Upper lobe of right lung (tissue), 1 donor: ENCODE measurements at regions not wholly inside any gene's neighbourhood (a gene's known extent, or its start where the extent isn't known, plus 50 kb on each side); places are given as distances from the start of the nearest gene placed in this dataset.

Experiments used
- ATAC-seq: fragments of 200-7000 bp; cut with Tn5 transposase; one replicate; pipeline ENCODE4 v1.9.1; 2020; ENCODE audit warnings: mild to moderate bottlenecking, moderate library complexity
- DNase-seq: peaks from one replicate; pipeline ENCODE4 v3.0.0-alpha.2; 2020
- H3K27ac ChIP-seq: fragments of 200-600 bp; one replicate; pipeline ENCODE4 v1.8.0; 2022
- H3K27me3 ChIP-seq: fragments of 200-600 bp; one replicate; pipeline ENCODE4 v1.8.0; 2022; ENCODE audit warnings: mild to moderate bottlenecking
- H3K36me3 ChIP-seq: fragments of 200-600 bp; one replicate; pipeline ENCODE4 v1.8.0; 2022
- H3K4me1 ChIP-seq: fragments of 200-600 bp; one replicate; pipeline ENCODE4 v1.8.0; 2022
- H3K4me3 ChIP-seq: fragments of 200-600 bp; one replicate; pipeline ENCODE4 v1.8.0; 2022; ENCODE audit warnings: mild to moderate bottlenecking
- H3K9me3 ChIP-seq: fragments of 200-600 bp; one replicate; pipeline ENCODE4 v1.8.0; 2022
- intact Hi-C: fragments of 100-400 bp; cut with DNase I; formaldehyde crosslinking; loops from one replicate; pipeline ENCODE4 v1.11.0; 2022
- TF ChIP-seq, protein P1 (sequence below): fragments of 200-600 bp; IDR thresholded peaks from one replicate; pipeline ENCODE4 v1.8.0; 2022; ENCODE audit warnings: antibody characterized with exemption
- donor health status: DM: no; HTN: yes; CAD: no; lungs with severe emphysema.

DNA sequence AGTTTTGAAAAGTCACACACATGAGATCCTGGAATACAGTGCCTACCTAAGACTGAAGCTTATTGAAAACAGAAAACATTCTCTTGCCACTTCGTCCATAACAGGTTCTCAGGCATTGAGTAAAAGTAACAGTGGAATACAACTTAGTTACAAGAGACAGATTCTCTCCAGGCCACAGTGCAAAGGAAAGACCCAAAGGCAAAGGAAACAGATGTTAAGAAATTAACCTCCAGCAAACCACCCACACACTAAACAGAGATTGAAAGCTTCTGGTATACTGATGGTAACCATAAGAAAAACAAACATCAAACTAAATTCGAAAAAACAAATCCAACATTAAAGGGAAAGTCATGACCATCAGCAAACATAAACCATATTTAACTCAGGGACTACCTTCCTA, 914.7 kb downstream of the SLITRK5 start:
- ATAC-seq (no peak), DNase-seq (no peak)
- intact Hi-C loops, result no loop called here
- Histone ChIP-seq H3K4me3 (no peak overlapping the region), H3K9me3 (no peaks in the 10 kb centered on the region), H3K4me1 (no peaks in the 10 kb centered on the region), H3K36me3 (no peaks in the 10 kb centered on the region), H3K27me3 (no peaks in the 10 kb centered on the region), H3K27ac (no peak overlapping the region)
- TF ChIP-seq, protein P1, sequence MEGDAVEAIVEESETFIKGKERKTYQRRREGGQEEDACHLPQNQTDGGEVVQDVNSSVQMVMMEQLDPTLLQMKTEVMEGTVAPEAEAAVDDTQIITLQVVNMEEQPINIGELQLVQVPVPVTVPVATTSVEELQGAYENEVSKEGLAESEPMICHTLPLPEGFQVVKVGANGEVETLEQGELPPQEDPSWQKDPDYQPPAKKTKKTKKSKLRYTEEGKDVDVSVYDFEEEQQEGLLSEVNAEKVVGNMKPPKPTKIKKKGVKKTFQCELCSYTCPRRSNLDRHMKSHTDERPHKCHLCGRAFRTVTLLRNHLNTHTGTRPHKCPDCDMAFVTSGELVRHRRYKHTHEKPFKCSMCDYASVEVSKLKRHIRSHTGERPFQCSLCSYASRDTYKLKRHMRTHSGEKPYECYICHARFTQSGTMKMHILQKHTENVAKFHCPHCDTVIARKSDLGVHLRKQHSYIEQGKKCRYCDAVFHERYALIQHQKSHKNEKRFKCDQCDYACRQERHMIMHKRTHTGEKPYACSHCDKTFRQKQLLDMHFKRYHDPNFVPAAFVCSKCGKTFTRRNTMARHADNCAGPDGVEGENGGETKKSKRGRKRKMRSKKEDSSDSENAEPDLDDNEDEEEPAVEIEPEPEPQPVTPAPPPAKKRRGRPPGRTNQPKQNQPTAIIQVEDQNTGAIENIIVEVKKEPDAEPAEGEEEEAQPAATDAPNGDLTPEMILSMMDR, result no peak

GRCh38 chr13:88586263-88586662, 915.1 kb downstream of the SLITRK5 start:
- Histone ChIP-seq H3K36me3 (no peaks in the 10 kb centered on the region), H3K9me3 (no peaks in the 10 kb centered on the region), H3K4me1 (no peaks in the 10 kb centered on the region), H3K27me3 (no peaks in the 10 kb centered on the region), H3K27ac (no peak overlapping the region), H3K4me3 (no peak overlapping the region)
- no peak for ATAC-seq
- intact Hi-C loops, result no loop called here
- TF ChIP-seq, protein P1, result no peak
- no peak for DNase-seq

DNA sequence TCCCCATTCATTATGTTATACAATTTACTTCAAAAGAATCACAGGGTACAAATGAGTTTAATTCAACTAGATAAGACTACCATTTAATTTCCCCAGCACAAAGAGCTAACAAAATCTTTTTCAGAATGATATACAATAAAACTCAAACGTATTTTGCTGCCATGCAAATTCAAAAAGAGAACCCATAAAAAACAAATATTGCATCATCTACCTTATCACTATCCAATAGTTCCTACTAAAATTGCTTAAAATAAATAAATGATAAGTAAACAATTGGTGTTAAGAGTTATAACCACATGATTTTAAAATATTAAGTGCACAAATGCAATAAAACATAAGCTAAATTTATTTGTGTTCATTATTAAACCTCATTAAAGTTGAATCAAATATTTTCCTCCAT, 919.4 kb downstream of the SLITRK5 start:
- ATAC-seq (no peak), DNase-seq (no peak)
- intact Hi-C loops, result no loop called here
- Histone ChIP-seq H3K27me3 (no peaks in the 10 kb centered on the region), H3K27ac (no peak overlapping the region), H3K9me3 (peaks cover 8% of the 10 kb centered on the region), H3K4me1 (no peaks in the 10 kb centered on the region), H3K36me3 (no peaks in the 10 kb centered on the region), H3K4me3 (no peak overlapping the region)
- TF ChIP-seq, protein P1, result no peak

DNA sequence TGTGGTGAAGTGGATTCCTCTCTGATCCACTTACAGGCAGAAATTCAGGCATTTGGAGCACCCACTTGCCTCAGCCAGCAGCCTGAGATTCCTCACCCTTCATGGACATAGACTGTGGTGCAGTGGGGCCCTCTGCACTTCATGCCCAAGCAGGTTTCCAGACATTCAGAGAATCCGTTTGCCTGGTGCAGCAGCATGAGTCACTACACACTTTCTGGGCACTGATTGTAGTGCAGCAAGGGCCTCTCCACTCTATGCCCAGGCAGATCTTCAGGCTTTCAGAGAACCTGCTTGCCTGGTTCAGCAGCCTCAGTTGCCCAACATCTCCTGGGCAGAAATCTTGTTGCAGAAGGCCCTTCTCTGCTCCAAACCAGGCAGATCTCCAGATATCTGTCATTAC, 920.9 kb downstream of the SLITRK5 start:
- Histone ChIP-seq H3K27ac (no peak overlapping the region), H3K4me1 (no peaks in the 10 kb centered on the region), H3K4me3 (no peak overlapping the region), H3K9me3 (peaks cover 8% of the 10 kb centered on the region), H3K36me3 (no peaks in the 10 kb centered on the region), H3K27me3 (no peaks in the 10 kb centered on the region)
- intact Hi-C loops, result no loop called here
- ATAC-seq (no peak), DNase-seq (no peak)
- TF ChIP-seq, protein P1, result no peak

DNA sequence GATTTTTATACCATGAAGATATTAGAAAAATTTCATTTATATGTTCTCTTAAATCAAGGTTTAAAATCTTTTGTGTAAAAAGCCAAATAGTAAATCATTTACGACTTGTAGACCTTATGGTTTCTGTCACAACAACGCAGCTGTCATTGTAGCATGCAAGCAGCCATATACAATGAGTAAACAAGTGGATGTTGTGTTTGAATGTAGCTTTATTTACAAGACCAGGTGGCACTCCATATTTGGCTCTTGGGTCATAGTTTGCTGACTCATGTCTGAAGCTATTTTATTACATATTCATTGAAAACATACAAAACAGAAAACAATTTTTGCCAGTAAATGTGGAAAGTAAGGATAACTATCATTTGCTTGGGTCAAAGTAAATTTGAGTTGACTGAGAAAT, 930.8 kb downstream of the SLITRK5 start:
- ATAC-seq, result no peak
- no peak for DNase-seq
- Histone ChIP-seq H3K27ac (no peak overlapping the region), H3K4me1 (no peaks in the 10 kb centered on the region), H3K36me3 (no peaks in the 10 kb centered on the region), H3K4me3 (no peak overlapping the region), H3K27me3 (no peaks in the 10 kb centered on the region), H3K9me3 (peaks cover 5% of the 10 kb centered on the region)
- TF ChIP-seq, protein P1, result no peak
- intact Hi-C loops, result no loop called here
